Hepatic stellate cell (primary cell): ENCODE measurements at regions not wholly inside any gene's neighbourhood (a gene's known extent, or its start where the extent isn't known, plus 50 kb on each side); places are given as distances from the start of the nearest gene placed in this dataset.

Source experiments
- DNase-seq: peaks from one replicate; pipeline ENCODE4 v3.0.0; 2011; ENCODE audit warnings: low spot score

GRCh38 chr14:82047777-82048470 lies 514.3 kb upstream of the SEL1L start:
- DNase-seq: no peak

GRCh38 chr14:82052778-82053177 lies 519.1 kb upstream of the SEL1L start:
- no peak for DNase-seq

GRCh38 chr14:82055515-82056115 lies 522.0 kb upstream of the SEL1L start:
- DNase-seq: no peak

DNA sequence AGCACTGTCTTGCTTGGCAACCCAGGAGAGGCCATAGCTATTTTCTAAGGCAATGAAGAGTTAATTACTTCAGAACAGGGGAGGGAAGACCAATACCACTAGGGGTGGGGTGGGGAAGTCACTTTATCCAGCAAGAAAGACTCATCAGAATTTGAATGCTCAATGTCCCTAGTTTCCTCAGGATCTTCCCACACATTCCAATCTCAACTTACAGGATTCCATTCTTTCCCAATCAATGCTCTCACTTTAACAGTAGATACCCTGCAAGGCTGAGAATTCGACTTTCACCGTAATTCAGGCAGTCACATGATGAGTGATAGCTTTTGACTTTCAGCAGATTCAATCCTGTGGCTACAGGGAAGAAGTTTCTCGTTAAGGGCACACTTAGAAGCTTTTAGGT lies 526.6 kb upstream of the SEL1L start:
- DNase-seq: no peak

GRCh38 chr14:82067221-82067875 lies 533.7 kb upstream of the SEL1L start:
- DNase-seq: no peak

DNA sequence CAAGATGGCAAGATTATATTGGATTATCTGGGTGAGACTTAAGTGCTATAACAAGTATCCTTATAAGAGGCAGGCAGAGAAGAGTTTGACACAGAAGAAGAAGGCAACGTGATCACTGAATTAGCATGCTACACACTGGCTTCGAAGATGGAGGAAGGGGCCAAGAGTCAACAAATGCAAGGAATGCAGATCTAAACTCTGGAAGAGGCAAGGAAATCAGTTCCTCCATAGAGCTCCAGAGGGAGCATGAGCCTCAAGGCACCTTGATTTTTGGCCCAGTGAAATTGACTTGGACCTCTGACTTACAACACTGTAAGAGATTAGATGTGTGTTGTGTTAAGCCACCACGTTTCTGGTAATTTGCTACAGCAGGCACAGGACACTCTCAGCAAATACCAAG lies 536.4 kb upstream of the SEL1L start:
- DNase-seq: no peak

DNA sequence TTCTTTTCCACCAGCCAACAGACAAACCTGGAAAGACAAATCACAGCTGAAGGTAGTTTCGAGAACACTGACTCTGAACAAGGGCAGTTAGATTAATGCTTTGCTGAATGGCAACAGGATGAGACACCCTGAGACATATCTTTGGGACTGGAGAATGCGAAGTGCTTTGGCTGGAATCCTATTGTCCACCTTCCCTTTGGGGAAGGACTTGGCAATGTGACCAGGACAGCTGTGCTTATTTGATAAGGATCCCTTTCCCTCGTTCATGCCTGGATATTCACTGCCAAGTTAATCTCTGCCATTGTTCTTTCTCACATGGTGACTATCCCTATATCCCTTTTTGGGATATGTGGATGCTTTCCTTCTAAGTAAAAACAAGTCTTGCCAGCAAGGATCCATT lies 537.1 kb upstream of the SEL1L start:
- no peak for DNase-seq

- no peak for DNase-seq
These were observed 539.9 kb upstream of the SEL1L start for GRCh38 chr14:82073547-82073946.

GRCh38 chr14:82075566-82075965 lies 541.9 kb upstream of the SEL1L start:
- no peak for DNase-seq

DNA sequence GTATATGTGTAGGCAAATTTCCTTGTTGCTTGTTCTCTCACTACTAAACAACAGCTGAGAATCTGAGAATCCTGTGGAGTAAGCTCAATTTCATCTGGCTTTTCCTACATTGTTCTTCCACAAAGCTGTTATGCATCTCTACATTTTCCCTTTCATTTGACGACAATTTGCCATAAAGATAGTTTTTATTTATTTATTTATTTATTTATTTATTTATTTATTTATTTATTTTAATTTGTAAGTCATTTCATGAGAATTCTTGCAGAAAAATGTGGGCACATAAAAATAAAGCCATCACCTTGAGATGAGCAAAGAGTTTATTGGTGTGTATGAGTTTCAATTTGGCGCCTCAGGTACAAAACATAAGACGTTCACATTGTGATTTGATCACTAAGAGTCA lies 545.9 kb upstream of the SEL1L start:
- no peak for DNase-seq

DNA sequence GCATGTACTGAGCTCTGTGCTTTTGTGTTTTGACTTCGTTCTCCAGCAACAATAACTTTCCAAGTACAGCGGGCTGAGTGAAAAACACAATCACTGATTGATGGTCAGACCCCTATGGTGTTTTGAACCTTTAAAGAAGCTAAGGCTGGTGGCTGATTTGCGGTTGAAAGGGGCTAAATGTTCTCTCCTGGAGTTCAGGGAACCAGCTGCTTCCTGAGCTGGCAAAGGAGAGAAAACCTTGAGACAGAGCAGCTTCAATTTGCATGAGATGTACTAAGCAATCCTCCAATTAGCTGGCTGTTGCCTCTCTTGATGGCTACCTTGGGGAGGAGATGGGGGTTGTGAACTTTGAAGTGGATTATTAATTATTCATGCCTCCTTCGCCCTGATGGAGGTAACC lies 546.7 kb upstream of the SEL1L start:
- DNase-seq: no peak

DNA sequence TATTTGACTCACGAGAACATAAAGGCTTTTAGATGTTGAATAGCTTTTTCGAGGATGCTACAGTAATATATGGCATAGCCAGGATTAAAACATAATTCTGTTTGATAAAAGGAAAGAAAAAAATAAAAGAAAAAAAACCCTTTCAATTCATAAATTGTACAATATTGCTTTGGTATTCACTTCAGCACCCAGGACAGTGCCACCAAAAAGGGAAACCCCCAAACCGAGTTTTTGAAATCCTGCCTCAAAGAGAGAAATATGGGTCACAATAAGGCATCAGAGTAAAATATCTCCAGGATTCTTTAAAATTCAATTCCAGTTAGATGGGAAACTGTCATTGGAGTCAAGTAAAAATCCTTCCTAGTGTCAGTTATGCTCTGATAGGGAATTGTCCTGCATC lies 551.2 kb upstream of the SEL1L start:
- DNase-seq: no peak

- DNase-seq: no peak
These were observed 557.4 kb upstream of the SEL1L start for GRCh38 chr14:82091097-82091496.

GRCh38 chr14:82094829-82095345 lies 561.2 kb upstream of the SEL1L start:
- DNase-seq: no peak

DNA sequence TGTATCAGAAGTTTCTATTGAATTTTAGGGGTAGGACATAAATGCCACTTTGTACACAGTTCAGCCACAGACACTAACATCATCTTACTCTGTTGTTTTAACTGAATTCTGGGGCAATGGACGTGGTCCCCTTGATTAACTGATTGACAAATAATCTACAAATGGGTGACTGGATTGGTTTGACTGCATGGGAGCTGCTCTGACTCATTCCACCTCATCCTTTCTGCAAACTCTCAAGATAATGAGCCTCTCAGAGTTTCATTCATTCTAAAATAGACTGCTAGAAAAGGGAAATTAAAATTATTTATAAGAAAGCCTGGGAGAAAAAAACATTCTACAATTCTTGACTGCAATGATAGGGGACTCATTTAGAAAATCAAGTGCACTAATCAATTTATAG lies 570.4 kb upstream of the SEL1L start:
- DNase-seq: no peak

GRCh38 chr14:82112210-82112839 lies 578.7 kb upstream of the SEL1L start:
- no peak for DNase-seq

DNA sequence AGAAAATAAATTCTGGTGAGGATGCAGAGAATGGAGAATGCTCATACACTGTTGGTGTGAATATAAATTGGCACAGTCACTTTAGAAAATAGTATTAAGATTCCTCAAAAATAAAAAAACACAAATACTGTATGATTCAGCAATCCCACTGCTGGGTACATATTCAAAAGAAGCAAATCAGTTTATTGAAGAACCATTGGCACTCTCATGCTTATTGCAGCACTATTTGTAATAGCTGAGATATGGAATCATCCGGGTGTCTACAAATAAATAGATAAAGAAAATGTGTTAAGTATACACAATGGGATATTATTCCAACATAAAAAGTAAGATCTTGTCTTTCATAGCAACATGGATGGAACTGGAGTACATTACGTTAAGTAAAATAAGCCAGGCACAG lies 579.4 kb upstream of the SEL1L start:
- no peak for DNase-seq

DNA sequence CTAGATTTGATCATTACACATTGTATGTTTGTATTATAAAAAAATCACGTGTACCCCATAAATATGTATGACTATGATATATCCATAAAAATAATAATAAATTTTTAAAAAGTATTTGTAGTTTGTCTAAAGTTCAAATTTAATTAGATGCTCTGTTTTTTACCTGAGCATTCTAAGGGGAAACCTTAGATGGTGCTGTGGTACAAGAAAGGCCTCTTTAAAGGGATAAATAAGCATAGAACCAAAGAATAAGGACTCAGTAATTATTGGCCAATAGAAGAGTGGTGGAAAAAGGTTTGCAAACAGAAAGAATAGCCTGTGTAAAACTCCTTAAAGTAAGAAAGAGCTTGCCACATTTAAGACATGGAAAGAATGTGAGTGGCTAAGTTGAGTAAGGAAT lies 580.1 kb upstream of the SEL1L start:
- no peak for DNase-seq

GRCh38 chr14:82116721-82117120 lies 583.1 kb upstream of the SEL1L start:
- no peak for DNase-seq

- DNase-seq: no peak
These were observed 589.0 kb upstream of the SEL1L start for GRCh38 chr14:82122655-82123054.

- no peak for DNase-seq
These were observed 590.9 kb upstream of the SEL1L start for GRCh38 chr14:82124511-82124910.

- no peak for DNase-seq
These were observed 592.4 kb upstream of the SEL1L start for GRCh38 chr14:82126006-82126405.

GRCh38 chr14:82134411-82134810 lies 600.8 kb upstream of the SEL1L start:
- DNase-seq: no peak
